GM19099 (cell line): ENCODE measurements at regions not wholly inside any gene's neighbourhood (a gene's known extent, or its start where the extent isn't known, plus 50 kb on each side); places are given as distances from the start of the nearest gene placed in this dataset.

Experiments
- POLR2A ChIP-seq: IDR thresholded peaks from 3 replicates; pipeline ENCODE4 v1.6.1; 2011; ENCODE audit warnings: low read depth; ENCODE audit not compliant: insufficient read length; ENCODE audit errors: extremely low read depth

DNA sequence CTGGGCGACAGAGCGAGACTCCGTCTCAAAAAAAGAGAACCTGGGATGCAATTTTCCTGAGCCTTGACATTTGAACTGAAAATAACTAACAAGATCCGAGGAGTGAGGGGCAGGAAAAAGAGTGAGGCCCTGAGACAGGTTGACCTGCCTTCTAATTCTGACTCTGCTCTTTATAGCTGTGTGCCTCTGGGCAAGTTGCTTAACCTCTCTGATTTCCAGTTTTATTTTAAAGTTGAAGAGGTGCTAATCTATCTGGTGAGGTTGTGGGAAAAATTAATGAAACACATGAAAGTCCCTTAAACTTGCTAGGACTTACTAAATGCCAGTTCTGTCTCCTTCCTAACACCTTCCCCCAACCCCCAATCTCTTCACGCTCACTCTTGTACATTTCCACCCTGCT, 108.4 kb upstream of the MGAT5 start:
- no peak for TF ChIP-seq POLR2A

DNA sequence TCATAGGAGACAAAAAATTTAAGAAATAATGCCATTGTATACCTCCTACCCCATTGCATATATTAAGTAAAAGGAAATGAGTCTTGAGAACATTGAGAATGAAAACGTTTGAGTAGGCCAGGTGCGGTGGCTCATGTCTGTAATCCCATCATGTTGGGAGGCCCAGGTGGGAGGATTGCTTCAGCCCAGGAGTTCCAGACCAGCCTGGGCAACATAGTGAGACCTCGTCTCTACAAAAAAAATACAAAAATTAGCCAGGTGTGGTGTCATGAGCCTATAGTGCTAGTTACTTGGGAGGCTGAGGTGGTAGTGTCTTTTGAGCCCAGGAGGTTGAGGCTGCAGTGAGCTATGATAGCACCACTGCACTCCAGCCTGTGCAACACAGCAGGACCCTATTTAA, 107.7 kb upstream of the MGAT5 start:
- TF ChIP-seq POLR2A, result no peak

DNA sequence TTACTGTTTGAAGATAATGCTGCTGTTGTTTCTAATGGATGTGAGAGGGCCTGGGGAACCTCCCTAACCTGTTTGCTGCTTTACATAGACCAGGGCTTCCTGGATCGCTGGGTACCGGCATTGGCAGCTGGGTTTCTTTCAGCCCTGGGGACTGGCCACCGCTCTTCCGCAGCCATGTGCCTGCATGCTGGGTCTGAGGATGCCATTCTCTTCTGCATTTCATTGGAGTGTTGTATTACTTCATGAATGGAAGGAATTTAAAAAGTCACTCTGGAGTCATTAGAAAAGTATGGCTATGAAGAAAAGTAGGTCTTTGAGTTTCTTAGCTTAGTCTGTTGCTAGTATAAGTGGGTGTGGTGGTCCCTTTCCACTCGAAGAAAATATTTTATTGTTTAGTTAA, 107.3 kb upstream of the MGAT5 start:
- TF ChIP-seq POLR2A, result no peak

DNA sequence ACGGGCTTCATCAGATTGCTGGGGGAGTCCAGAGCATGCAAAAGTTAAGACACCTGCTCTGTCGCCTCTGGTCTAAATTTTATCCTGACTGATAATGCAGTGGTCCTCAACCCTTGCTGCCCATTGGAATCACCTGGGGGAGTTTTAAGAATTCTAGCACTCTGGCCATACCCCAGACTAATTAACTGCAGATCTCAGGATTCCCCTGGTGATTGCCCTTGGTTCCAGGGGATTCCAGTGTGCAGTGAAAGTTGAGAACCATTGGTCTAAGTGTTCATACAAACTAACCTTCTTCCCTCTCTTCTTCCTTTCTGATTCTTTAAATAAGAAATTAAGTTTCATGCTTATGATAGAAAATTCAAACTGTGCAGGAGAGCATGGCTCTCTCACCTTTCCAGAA, 105.7 kb upstream of the MGAT5 start:
- no peak for TF ChIP-seq POLR2A

DNA sequence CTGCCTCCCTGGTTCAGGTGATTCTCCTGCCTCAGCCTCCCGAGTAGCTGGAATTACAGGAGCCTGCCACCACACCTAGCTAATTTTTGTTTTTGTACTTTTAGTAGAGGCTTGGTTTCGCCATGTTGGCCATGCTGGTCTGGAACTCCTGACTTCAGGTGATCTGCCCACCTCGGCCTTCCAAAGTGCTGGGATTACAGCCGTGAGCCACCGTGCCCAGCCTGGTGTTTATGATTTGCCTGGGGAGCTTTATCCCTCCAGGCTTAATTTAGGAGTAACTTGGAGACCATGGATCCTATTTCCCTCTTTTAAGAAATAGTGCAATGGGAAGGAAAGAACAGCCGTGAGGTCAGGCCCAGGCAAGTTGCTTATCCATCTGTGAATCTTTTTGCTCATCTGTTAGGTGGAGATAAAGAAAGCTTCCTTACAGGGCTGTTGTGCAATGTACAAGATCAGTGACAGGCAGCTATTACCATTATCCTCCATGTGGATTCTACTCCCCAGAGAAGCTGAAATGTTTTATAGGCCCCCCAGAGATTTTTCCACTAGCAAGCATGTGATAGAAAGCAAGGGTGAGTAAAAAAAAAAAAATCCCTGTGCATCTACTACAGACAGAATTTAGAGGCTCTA, 104.9 kb upstream of the MGAT5 start:
- TF ChIP-seq POLR2A, result no peak

DNA sequence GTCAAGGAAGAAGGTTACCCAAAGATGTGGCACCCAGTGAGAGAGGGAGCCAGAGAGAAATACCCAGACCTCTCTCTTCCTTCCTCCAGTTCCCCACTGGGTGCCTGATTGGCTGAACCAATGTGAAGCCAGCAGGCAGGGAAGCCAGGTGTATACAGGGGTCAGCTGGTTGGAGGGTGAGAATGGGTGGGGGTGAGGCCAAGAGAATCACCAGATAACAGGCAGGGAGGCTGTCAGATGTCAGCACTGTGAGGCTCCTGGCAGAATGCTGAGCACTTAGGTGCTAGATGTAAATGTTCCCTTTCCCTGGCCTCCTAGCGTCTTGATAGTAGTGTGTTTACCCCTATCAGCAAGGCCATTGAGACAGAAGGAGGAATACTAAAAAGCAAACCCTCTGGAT, 104.0 kb upstream of the MGAT5 start:
- no peak for TF ChIP-seq POLR2A

DNA sequence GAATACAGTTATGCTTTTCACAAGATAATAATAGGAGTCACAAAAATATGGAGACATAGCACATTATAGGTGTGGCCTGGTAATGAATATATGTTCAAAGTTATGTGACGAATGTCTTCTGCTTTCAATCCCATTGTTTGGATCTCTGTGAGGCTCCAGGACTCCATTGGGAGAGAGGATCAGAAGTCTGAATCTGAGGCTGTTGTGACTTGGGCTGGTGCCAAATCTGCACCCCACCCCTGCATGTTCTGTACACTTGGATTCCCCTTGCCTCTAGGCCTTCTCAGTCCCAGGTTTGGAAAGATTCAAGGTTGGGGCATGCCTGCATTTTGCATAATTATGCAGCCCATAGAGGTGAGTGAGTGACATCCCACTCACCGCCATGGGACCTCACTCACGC, 103.1 kb upstream of the MGAT5 start:
- no peak for TF ChIP-seq POLR2A

DNA sequence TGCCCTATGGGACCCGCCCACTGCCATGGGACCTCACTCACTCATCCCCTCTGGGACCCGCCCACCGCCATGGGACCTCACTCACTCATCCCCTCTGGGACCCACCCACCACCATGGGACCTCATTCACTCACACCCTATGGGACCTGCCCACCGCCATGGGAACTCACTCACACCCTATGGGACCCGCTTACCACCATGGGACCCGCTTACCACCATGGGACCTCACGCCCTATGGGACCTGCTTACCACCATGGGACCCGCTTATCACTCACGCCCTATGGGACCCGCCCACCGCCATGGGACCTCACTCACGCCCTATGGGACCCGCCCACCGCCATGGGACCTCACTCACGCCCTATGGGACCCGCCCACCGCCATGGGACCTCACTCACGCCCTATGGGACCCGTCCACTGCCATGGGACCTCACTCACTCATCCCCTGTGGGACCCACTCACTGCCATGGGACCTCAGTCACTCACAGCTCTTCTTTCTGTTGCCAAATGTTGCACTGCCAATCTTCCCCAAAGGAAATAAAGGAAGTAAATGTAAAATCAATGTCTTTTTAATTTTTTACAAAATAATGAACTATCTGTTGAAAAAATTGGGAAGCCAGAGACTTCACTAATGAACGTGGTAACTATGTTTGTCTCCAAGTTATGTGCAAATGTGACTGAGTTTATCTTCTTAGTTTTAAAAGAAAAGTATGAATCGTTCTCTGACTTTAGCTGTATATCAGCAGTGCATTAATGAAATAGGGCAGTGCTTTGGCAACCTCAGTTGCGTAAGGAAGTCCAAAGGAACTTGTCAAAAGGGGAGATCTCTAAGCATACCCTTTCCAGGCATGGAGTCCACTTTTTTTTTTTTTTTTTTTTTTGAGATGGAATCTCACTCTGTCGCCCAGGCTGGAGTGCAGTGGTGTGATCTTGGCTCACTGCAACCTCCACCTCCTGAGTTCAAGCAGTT, 101.5 kb upstream of the MGAT5 start:
- TF ChIP-seq POLR2A, result no peak

DNA sequence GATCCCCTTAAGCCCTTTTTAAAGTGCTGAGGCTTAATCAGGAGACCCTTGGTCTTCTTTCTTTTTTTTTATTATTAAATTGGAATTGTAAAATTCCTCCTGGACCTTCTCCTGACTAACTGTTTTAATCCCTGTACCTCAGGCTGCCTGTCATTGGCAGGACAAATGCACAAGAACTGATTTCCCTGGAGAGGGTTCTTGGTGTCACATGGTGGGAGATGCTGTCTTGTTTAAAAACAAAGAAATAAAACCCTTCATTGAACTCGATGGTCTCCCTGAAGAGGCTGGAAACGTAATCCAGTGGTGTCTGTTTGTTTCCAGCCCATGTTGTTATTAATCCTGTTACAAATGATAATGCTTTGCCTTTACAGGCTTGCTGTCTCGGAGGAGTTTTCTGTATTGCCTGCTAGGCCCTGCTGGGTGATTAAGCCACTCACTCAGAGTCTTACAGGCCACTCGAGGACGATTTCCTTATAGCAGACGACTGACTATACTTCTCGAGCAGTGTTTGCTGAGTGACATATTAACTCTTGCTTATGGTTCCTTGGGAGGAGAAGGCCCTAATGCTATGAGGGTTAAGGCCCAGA, 100.5 kb upstream of the MGAT5 start:
- no peak for TF ChIP-seq POLR2A

DNA sequence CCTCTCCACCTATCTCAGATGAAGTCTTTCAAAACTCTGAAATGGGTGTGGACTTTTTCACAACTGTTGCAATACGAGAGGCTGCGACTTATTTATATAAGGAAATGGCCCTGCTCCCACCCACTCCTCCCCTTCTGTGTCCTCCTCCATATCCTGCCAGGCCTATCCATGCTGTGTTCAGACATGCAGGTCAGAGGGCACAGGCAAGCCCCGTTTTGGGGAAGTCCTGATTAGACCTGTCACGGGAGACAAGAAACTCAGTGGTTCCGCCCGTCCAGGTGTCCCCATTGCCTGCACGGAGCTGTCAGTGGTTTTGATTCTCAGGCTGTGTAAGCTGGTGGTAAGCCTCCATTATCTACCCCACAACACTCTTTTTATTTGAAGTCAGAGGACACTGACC, 99.6 kb upstream of the MGAT5 start:
- TF ChIP-seq POLR2A, result no peak

DNA sequence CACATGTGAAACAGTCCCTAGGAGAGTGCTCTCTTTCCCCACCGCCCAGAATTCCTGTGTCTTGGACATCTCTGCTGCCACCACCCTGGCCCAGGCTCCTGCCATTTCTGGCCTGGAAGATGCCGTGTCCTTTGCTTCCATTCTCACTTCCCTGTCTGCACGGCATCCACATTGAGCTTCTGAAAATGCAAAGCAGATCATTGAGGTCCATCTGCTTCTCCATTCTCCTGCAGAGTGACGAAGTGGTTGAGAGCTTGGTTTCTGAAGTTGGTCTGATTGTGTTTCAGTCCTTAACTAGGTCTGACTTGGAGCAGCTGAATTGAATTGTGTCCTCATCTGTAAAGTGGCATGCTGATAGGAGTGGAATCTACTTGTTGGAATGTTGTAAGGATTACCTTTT, 98.7 kb upstream of the MGAT5 start:
- TF ChIP-seq POLR2A, result no peak

DNA sequence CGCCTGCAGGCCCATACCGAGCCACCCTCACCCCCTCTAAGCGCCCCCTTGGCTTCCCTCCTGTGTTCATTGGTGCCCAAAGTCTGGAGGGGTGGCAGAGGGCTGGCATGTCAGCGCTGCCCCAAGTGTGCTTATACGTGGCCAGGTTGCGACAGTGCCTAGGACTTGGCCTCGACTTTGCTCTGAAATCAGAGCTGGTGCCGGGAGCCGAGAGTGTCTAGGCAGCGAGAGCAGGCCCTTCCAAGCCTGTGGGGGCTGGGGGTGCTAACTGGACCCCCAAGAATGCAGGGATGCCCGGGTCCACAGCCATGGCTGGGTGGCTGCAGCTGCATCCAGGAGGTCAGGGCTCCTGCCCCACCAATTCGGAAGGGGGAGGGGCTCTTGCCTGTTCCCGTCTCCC, 95.6 kb upstream of the MGAT5 start:
- TF ChIP-seq POLR2A, result no peak

DNA sequence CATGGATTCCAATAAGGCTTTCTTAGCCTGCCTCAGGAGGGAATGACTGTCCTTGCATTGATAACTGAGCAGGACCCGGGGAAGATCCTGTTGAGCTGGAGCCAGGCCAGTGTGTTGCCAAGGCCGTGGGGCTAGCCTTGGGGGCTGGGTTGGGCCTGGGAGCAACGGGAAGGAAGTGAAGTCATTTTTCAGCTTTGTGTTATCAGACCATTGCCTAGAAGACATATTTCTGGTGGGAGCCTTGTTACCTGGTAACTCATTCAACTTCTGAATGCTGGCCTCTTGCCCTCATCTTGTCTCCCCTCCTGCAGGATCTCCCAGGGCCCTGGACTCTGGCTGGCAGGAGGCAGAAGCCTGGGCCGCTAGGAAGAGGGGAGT, 92.7 kb upstream of the MGAT5 start:
- no peak for TF ChIP-seq POLR2A

DNA sequence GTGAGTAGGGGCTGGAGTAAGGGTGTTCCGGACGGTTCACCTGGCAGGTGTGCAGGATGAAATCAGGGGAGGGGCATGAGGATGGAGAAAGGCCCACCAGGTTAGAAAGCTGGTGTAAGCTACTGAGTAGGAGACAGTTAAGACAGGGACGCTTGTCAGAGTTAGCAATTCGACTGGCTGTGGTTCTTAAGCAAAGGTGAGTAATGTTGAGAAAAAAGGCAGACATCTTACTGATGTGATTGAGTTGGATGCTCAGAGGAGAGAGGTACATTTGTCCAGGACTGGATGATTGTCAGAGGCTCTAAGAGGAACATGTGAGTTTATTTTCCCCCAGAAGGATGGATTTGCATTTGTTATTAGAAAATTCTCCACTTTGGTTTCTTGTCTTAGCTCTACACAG, 90.5 kb upstream of the MGAT5 start:
- no peak for TF ChIP-seq POLR2A

DNA sequence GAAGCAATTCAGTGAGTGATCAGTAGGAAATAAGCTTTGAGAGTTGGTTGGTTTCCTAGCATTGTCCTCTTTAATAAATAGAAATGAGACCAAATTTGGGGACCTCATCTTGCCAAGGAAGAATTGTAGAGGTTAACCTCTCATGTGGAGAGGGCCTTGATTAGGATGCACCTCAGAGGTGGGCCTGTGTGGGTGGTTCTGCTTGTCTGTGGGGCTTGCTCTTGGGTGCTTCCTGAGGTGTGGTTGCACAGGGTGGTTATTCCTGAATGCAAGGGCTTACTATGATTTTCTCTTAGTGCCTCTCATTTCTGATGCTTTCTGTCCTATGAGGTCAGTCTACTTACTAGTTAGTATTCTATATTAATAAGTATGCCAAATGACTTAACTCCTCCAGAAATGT, 89.6 kb upstream of the MGAT5 start:
- no peak for TF ChIP-seq POLR2A

DNA sequence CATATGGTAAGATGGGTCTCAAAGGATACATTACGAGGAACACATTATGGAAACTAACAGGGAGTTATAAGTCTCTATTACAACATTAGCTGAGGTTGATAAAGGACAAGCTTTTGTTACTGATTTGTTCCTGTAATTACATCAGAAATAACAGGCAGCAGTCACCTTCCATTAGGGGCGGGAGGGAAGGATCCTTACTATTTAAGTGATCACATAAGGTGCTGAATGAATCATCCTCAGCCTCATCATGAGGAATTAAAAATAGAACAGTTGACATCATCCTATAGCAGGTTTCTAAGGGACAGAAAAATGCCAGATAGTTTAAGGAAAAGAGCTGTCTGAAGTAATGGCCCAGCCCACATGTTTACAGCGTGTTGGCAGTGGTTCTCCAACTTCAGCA, 86.9 kb upstream of the MGAT5 start:
- no peak for TF ChIP-seq POLR2A
